NT2/D1 (cell line): ENCODE measurements at regions not wholly inside any gene's neighbourhood (a gene's known extent, or its start where the extent isn't known, plus 50 kb on each side); places are given as distances from the start of the nearest gene placed in this dataset.

Source experiments
- YY1 ChIP-seq: IDR thresholded peaks from 2 replicates; pipeline ENCODE4 v1.6.1; 2011; ENCODE audit not compliant: insufficient read length, insufficient read depth
- ZNF274 ChIP-seq: IDR thresholded peaks from 2 replicates; pipeline ENCODE4 v1.6.1; 2011; ENCODE audit warnings: mild to moderate bottlenecking, low read depth, low read length

- TF ChIP-seq YY1 (no peak), ZNF274 (no peak)
Observed at GRCh38 chr4:138090918-138091676, 151.1 kb downstream of the SLC7A11 start.
